BJ (cell line): ENCODE measurements at regions not wholly inside any gene's neighbourhood (a gene's known extent, or its start where the extent isn't known, plus 50 kb on each side); places are given as distances from the start of the nearest gene placed in this dataset.

Source experiments
- CTCF ChIA-PET: fragments of 350-600 bp; formaldehyde crosslinking; extraction: SDS; loops from one replicate; lab custom pipeline; 2021; ENCODE audit warnings: antibody characterized with exemption, inconsistent platforms; lab: Yijun Ruan, JAX
- POLR2A ChIA-PET: fragments of 300-600 bp; sonication (Branson Sonifier 250); formaldehyde crosslinking; extraction: SDS; loops from one replicate; lab custom pipeline; 2021; ENCODE audit warnings: antibody characterized with exemption; lab: Charles Lee
- DNase-seq: peaks from one replicate; pipeline ENCODE4 v3.0.0-alpha.2; 2011; ENCODE audit warnings: low read depth
- H3K27me3 ChIP-seq: 2 replicates; pipeline ENCODE4 v1.6.0; 2011; ENCODE audit warnings: low read length; ENCODE audit not compliant: control insufficient read depth, insufficient read depth
- H3K36me3 ChIP-seq: 2 replicates; pipeline ENCODE4 v1.5.1; 2011; ENCODE audit warnings: low read length; ENCODE audit not compliant: control insufficient read depth, insufficient read depth
- H3K4me3 ChIP-seq: 2 replicates; pipeline ENCODE4 v1.5.1; 2011; ENCODE audit warnings: low read depth, mild to moderate bottlenecking, control low read depth, low read length
- CTCF ChIP-seq: IDR thresholded peaks from 2 replicates; pipeline ENCODE4 v1.5.1; 2011; ENCODE audit warnings: low read depth, mild to moderate bottlenecking, control low read depth, inconsistent platforms, low read length, moderate library complexity; ENCODE audit not compliant: insufficient read depth

GRCh38 chr11:92675303-92675702 is 294.1 kb upstream of the MTNR1B start:
- CTCF ChIA-PET = no interaction called here
- Histone ChIP-seq H3K36me3 (no peaks in the 10 kb centered on the region), H3K27me3 (no peaks in the 10 kb centered on the region), H3K4me3 (no peak overlapping the region)
- no peak for TF ChIP-seq CTCF
- POLR2A ChIA-PET = no interaction called here
- no peak for DNase-seq

DNA sequence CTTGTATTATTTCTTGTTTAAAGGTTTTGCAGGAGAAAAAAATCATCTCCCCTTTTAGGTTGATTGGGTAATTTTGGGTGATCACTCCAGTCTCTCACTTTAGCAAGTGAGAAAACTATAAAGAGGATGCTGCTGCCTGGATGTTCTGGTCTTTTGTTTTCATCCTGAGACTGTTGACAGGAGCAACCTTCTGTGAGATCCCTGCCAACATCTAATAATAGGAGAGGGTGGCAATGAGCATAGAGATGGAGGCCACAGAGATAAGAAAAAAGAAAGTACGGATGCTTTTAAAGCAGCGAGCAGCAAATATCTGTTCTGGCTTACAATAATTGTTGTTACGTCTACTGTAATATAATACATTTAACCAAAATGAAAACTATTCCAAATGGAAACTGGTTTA is 293.6 kb upstream of the MTNR1B start:
- no peak for TF ChIP-seq CTCF
- no peak overlapping the region for H3K4me3 ChIP-seq
- CTCF ChIA-PET = no interaction called here
- DNase-seq = no peak
- H3K27me3 ChIP-seq = no peaks in the 10 kb centered on the region
- POLR2A ChIA-PET = no interaction called here
- no peaks in the 10 kb centered on the region for H3K36me3 ChIP-seq

DNA sequence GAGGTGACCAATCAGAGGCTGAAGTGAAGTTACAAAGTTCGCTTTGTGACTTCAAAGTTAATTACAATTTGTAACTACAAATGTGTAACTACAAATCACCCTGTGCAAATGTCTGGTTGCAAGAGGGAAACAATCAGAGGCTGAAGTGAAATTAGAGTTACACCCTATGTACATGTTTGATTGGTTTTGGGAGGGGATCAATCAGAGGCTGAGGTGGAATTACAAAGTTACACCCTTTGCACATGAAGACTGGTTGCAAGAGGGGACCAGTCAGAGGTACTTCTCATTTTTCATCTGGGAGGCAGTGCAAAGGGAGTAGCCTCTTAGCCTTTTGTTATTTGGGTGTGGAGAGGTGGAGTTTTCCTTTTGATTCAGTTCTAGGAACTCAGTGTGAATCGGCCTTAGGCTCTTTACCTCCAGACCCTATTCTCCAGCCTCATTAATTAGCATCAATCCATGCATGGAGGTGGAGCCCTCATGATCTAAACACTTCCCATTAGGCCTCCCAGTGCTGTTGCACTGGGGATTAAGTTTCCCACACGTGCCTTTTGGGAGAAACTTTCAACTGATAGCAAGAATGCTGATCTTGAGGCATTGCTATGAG is 291.3 kb upstream of the MTNR1B start:
- POLR2A ChIA-PET = no interaction called here
- no peaks in the 10 kb centered on the region for H3K27me3 ChIP-seq
- TF ChIP-seq CTCF = no peak
- H3K4me3 ChIP-seq = no peak overlapping the region
- DNase-seq = no peak
- CTCF ChIA-PET = no interaction called here
- H3K36me3 ChIP-seq = no peaks in the 10 kb centered on the region

- H3K4me3 ChIP-seq = no peak overlapping the region
- H3K27me3 ChIP-seq = no peaks in the 10 kb centered on the region
- DNase-seq = no peak
- no peaks in the 10 kb centered on the region for H3K36me3 ChIP-seq
- CTCF ChIA-PET = no interaction called here
- no peak for TF ChIP-seq CTCF
- POLR2A ChIA-PET = no interaction called here
These were observed 287.9 kb upstream of the MTNR1B start for GRCh38 chr11:92681586-92681985.

DNA sequence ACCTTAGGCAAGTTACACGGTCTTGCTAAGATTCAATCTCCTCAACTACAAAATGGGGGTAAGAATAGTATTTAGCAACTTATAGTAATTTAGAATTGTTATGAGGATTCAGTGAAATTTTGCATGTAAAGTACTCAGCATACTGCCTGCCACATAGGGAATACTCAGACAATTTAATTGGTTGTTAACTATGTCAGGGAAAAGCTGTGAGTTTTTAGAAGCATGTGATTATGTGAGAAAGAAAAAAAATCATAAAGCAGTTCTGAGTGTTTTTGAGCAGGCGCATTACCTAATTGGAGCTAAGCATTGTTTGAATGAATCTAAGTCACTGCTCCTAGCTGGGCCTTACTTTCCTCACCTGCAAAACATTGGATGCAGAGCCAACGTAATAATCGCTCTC is 287.3 kb upstream of the MTNR1B start:
- ChIA-PET POLR2A (no interaction called here), CTCF (no interaction called here)
- TF ChIP-seq CTCF = no peak
- Histone ChIP-seq H3K36me3 (no peaks in the 10 kb centered on the region), H3K27me3 (no peaks in the 10 kb centered on the region), H3K4me3 (no peak overlapping the region)
- DNase-seq = no peak
